ENCODE measurements at regions not wholly inside any gene's neighbourhood (a gene's known extent, or its start where the extent isn't known, plus 50 kb on each side); places are given as distances from the start of the nearest gene placed in this dataset.

DNA sequence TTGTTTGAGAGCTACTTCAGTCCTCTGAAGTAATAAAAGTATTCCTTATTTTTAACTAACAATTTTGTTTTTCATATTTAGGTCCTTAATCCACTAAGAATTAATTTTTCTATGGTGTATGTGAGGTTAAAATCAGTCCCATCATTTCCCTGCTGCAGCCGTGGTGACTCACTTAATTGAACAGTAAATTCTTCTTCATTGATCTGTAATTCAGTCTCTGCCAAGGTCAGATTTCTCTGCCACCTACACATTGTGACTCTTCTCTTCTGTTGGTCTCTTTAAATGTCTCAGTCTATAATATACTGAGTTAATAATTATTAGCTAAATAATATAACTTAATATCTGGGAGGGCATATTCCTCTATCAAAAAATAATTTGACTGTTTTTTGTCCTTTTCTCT is 262.3 kb downstream of the UTRN start:
- intact Hi-C loops (cut with DNase I) = no loop called here
- Histone ChIP-seq H3K4me3 (no peak overlapping the region), H3K36me3 (peaks cover 0 to 48% of the 10 kb centered on the region in 2 donors)

GRCh38 chr6:144548536-144548935 is 263.4 kb downstream of the UTRN start:
- no peaks in the 10 kb centered on the region for H3K9me3 ChIP-seq
- H3K4me1 ChIP-seq = no peaks in the 10 kb centered on the region
- no peak overlapping the region for H3K4me3 ChIP-seq
- H3K36me3 ChIP-seq = peaks cover 0 to 47% of the 10 kb centered on the region in 2 donors
- H3K27me3 ChIP-seq = no peaks in the 10 kb centered on the region
- no peak for DNase-seq (ENCODE audit: extremely low spot score in 2 of 2)
- no peak overlapping the region for H3K27ac ChIP-seq
- TF ChIP-seq POLR2AphosphoS5 (IDR thresholded peaks at IDR 0.05; ENCODE audit: insufficient read depth in 1 of 2, low read depth in 1 of 2) (no peak), CTCF (IDR thresholded peaks at IDR 0.05) (no peak), POLR2A (IDR thresholded peaks at IDR 0.05) (no peak)
- intact Hi-C loops (cut with DNase I) = no loop called here

More for the DNA sequence above, 262.3 kb downstream of the UTRN start:
- no peaks in the 10 kb centered on the region for H3K4me1 ChIP-seq
- H3K27me3 ChIP-seq = no peaks in the 10 kb centered on the region
- no peak overlapping the region for H3K27ac ChIP-seq
- no peaks in the 10 kb centered on the region for H3K9me3 ChIP-seq
- no peak for TF ChIP-seq POLR2A (IDR thresholded peaks at IDR 0.05)
- no peak for TF ChIP-seq POLR2AphosphoS5 (IDR thresholded peaks at IDR 0.05; ENCODE audit: insufficient read depth in 1 of 2, low read depth in 1 of 2)
- no peak for TF ChIP-seq CTCF (IDR thresholded peaks at IDR 0.05)
- DNase-seq (ENCODE audit: extremely low spot score in 2 of 2) = no peak

GRCh38 chr6:144549837-144550747 is 265.0 kb downstream of the UTRN start:
- no peak for DNase-seq (ENCODE audit: extremely low spot score in 2 of 2)
- H3K4me1 ChIP-seq = no peaks in the 10 kb centered on the region
- no peaks in the 10 kb centered on the region for H3K9me3 ChIP-seq
- H3K27me3 ChIP-seq = no peaks in the 10 kb centered on the region
- H3K4me3 ChIP-seq = no peak overlapping the region
- H3K36me3 ChIP-seq = peaks cover 0 to 52% of the 10 kb centered on the region in 2 donors
- no peak overlapping the region for H3K27ac ChIP-seq
- intact Hi-C loops (cut with DNase I) = no loop called here
- TF ChIP-seq CTCF (IDR thresholded peaks at IDR 0.05) (no peak), POLR2AphosphoS5 (IDR thresholded peaks at IDR 0.05; ENCODE audit: insufficient read depth in 1 of 2, low read depth in 1 of 2) (no peak), POLR2A (IDR thresholded peaks at IDR 0.05) (no peak)

DNA sequence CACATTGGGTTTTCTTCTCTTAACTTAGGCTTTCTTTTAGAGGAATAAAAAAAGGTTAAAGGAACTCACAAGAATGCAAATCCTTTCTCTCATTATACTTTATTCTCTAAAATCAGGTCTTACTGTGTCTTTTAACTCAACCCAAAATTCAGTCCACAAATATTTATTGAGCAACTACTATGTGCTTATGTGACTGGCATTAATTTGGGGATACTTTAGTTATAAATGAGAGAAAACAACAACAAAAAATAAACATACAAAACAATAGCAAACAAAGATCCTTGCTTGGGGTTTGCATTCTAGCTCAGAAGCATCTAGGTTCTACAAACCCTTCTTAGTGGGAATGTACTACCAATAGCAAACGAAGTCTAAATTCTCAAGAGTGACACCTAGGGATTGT is 266.2 kb downstream of the UTRN start:
- no peak overlapping the region for H3K27ac ChIP-seq

More for the DNA sequence above, 266.2 kb downstream of the UTRN start:
- no peaks in the 10 kb centered on the region for H3K4me1 ChIP-seq
- H3K36me3 ChIP-seq = peaks cover 0 to 57% of the 10 kb centered on the region in 2 donors
- no peak for TF ChIP-seq POLR2A (IDR thresholded peaks at IDR 0.05)
- no peak for TF ChIP-seq POLR2AphosphoS5 (IDR thresholded peaks at IDR 0.05; ENCODE audit: insufficient read depth in 1 of 2, low read depth in 1 of 2)
- TF ChIP-seq CTCF (IDR thresholded peaks at IDR 0.05) = no peak
- DNase-seq (ENCODE audit: extremely low spot score in 2 of 2) = no peak
- no peaks in the 10 kb centered on the region for H3K27me3 ChIP-seq
- no peak overlapping the region for H3K4me3 ChIP-seq
- H3K9me3 ChIP-seq = no peaks in the 10 kb centered on the region
- intact Hi-C loops (cut with DNase I) = no loop called here

Measured in vagina (tissue), 2 donors.